Glutamatergic neuron (in vitro differentiated cells): ENCODE measurements at regions not wholly inside any gene's neighbourhood (a gene's known extent, or its start where the extent isn't known, plus 50 kb on each side); places are given as distances from the start of the nearest gene placed in this dataset.

Source experiments
- DNase-seq: peaks from one replicate; pipeline ENCODE4 v3.0.0; 2022
- H3K27ac Mint-ChIP-seq: one replicate; pipeline ENCODE4 v1.8.0; 2020; ENCODE audit warnings: mild to moderate bottlenecking, mixed read lengths, inconsistent platforms; ENCODE audit not compliant: unreplicated experiment
- H3K27me3 Mint-ChIP-seq: one replicate; pipeline ENCODE4 v1.8.0; 2020; ENCODE audit warnings: mild to moderate bottlenecking, moderate library complexity, mixed read lengths, inconsistent platforms; ENCODE audit not compliant: unreplicated experiment
- H3K36me3 Mint-ChIP-seq: one replicate; pipeline ENCODE4 v1.8.0; 2020; ENCODE audit warnings: mild to moderate bottlenecking, mixed read lengths, inconsistent platforms; ENCODE audit not compliant: unreplicated experiment
- H3K4me1 Mint-ChIP-seq: one replicate; pipeline ENCODE4 v1.8.0; 2020; ENCODE audit warnings: mild to moderate bottlenecking, low read depth, mixed read lengths, inconsistent platforms; ENCODE audit not compliant: unreplicated experiment
- H3K4me3 Mint-ChIP-seq: one replicate; pipeline ENCODE4 v1.8.0; 2020; ENCODE audit warnings: mild to moderate bottlenecking, mixed read lengths, inconsistent platforms; ENCODE audit not compliant: unreplicated experiment
- H3K9me3 Mint-ChIP-seq: one replicate; pipeline ENCODE4 v1.8.0; 2020; ENCODE audit warnings: mild to moderate bottlenecking, moderate library complexity, mixed read lengths, inconsistent platforms; ENCODE audit not compliant: unreplicated experiment
- TF ChIP-seq, protein P1 (sequence below): fragments of 200-600 bp; sonication (generic); IDR thresholded peaks from one replicate; pipeline ENCODE4 v1.5.0; 2021; ENCODE audit not compliant: partially characterized antibody, unreplicated experiment

DNA sequence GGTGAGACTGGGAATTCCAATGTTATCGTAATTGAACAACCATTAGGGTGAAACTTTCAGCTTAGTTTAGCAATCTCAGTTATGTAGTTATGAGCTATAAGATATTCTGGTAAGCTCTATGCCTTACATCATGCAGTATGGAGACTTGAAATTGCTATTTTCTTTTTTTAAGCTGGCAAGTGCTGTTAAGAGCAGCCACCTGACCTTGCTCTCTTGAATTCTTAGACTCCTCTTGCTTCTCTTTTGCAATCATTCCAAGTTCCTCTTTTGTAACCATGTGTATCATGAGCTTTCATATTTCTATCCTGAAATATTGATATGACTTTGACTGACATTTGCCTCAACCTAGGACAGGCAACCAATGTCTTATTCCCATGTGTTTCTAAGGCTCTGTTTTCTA is 446.3 kb upstream of the SLC35B3 start:
- H3K9me3 Mint-ChIP-seq: no peaks in the 10 kb centered on the region
- no peak for DNase-seq
- no peaks in the 10 kb centered on the region for H3K27me3 Mint-ChIP-seq
- TF ChIP-seq, protein P1, sequence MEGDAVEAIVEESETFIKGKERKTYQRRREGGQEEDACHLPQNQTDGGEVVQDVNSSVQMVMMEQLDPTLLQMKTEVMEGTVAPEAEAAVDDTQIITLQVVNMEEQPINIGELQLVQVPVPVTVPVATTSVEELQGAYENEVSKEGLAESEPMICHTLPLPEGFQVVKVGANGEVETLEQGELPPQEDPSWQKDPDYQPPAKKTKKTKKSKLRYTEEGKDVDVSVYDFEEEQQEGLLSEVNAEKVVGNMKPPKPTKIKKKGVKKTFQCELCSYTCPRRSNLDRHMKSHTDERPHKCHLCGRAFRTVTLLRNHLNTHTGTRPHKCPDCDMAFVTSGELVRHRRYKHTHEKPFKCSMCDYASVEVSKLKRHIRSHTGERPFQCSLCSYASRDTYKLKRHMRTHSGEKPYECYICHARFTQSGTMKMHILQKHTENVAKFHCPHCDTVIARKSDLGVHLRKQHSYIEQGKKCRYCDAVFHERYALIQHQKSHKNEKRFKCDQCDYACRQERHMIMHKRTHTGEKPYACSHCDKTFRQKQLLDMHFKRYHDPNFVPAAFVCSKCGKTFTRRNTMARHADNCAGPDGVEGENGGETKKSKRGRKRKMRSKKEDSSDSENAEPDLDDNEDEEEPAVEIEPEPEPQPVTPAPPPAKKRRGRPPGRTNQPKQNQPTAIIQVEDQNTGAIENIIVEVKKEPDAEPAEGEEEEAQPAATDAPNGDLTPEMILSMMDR: no peak
- no peak overlapping the region for H3K4me3 Mint-ChIP-seq
- no peaks in the 10 kb centered on the region for H3K4me1 Mint-ChIP-seq
- no peaks in the 10 kb centered on the region for H3K36me3 Mint-ChIP-seq
- no peak overlapping the region for H3K27ac Mint-ChIP-seq

DNA sequence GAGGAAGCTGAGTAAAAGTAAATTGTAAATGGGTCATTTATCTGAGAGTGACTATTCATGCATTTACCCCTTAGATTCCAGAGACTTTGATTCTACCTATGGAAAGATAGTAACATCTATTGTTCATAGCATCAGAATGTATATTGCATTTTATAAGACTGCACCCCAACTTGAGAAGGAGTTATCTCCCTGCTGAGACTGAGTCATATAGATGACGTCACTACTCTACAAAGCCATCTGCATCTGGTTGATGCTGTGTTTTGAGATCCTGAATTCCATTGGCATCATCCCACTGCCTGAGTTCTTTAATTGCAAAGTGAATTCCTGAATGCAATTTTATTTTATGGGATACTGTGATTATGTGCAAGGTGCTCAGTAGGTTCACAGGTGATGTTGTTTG is 444.0 kb upstream of the SLC35B3 start:
- TF ChIP-seq, protein P1: no peak
- Mint-ChIP-seq H3K4me1 (no peaks in the 10 kb centered on the region), H3K36me3 (no peaks in the 10 kb centered on the region), H3K4me3 (no peak overlapping the region), H3K27me3 (no peaks in the 10 kb centered on the region), H3K27ac (no peak overlapping the region), H3K9me3 (no peaks in the 10 kb centered on the region)
- no peak for DNase-seq

DNA sequence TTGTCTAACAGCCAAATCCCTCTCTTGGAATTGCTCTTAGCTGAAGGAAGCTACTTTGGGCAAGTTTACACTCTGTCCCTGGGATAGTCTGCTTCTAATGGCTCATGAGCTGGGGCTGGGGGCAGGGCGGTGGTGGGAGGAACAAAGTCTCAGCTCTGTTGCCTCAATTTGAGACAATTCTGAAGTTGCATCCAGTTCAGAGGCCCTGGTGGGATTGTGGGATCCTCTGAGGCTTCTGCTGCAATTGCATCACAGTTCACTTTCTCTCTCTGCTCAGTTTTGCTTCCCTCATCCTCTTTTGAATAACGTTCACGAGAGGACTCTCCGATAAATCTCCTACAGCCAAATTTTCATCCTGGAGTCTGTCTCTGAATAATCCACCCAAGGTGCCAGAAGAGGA is 440.6 kb upstream of the SLC35B3 start:
- TF ChIP-seq, protein P1: no peak
- Mint-ChIP-seq H3K4me3 (no peak overlapping the region), H3K9me3 (no peaks in the 10 kb centered on the region), H3K27ac (no peak overlapping the region), H3K27me3 (no peaks in the 10 kb centered on the region), H3K36me3 (no peaks in the 10 kb centered on the region), H3K4me1 (no peaks in the 10 kb centered on the region)
- DNase-seq: no peak

DNA sequence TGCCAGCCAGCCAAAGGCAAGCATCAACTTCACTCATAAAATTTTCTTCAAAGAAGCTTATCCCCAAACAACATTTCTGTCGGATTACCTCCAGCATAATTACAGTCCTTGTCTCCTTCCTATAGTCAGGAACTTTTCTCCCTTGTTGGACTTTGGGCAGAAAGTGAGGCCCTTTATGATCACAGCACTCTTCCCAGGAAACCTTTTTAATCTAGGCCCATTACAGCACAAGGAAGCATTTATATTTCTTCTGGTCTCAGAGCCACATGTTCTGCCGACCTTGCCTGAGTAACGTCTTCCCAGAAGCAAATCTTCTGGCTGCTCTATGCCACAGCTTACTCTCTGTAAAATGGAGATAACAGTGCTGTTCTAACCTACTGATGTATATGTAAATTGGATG is 437.2 kb upstream of the SLC35B3 start:
- Mint-ChIP-seq H3K27me3 (no peaks in the 10 kb centered on the region), H3K4me3 (no peak overlapping the region), H3K9me3 (no peaks in the 10 kb centered on the region), H3K4me1 (no peaks in the 10 kb centered on the region), H3K36me3 (no peaks in the 10 kb centered on the region), H3K27ac (no peak overlapping the region)
- no peak for DNase-seq
- TF ChIP-seq, protein P1: no peak

DNA sequence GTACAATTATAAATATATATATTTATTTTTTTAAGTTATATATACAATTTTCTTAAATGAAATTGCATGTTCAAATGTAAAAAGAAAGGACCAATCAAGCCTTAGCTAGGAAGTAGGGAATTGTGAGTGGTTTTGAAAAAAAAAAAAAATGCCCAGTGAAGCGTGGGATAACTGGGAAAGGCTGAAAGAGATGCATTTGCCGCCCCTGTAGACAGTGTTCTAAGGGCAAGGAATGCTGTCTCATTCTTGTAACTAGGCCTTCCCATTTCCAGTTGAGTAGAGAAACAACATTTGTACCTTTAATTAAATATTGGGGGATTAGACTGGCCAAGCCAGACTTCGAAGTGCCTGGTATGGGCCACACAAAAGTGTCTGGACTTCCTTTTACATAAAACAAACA is 430.1 kb upstream of the SLC35B3 start:
- no peak overlapping the region for H3K27ac Mint-ChIP-seq
- H3K4me1 Mint-ChIP-seq: peaks cover 11% of the 10 kb centered on the region
- H3K4me3 Mint-ChIP-seq: no peak overlapping the region
- no peaks in the 10 kb centered on the region for H3K9me3 Mint-ChIP-seq
- TF ChIP-seq, protein P1: no peak
- H3K36me3 Mint-ChIP-seq: no peaks in the 10 kb centered on the region
- no peak for DNase-seq
- peaks cover 3% of the 10 kb centered on the region for H3K27me3 Mint-ChIP-seq
